Transverse colon (tissue), 4 donors: ENCODE measurements at regions not wholly inside any gene's neighbourhood (a gene's known extent, or its start where the extent isn't known, plus 50 kb on each side); places are given as distances from the start of the nearest gene placed in this dataset.

ENCODE experiments used
- DNase-seq: peaks from one replicate; pipeline ENCODE4 v3.0.0-alpha.2; 2019
- H3K27ac ChIP-seq, 4 donors: fragments of 200-600 bp; sonication (generic); 2 replicates each; pipeline ENCODE4 v1.5.1; 2016 to 2018; ENCODE audit warnings: inconsistent platforms in 4 of 4
- H3K27me3 ChIP-seq: fragments of 200-600 bp; sonication (generic); 2 replicates; pipeline ENCODE4 v1.5.1; 2017; ENCODE audit warnings: inconsistent platforms
- H3K36me3 ChIP-seq, 4 donors: fragments of 200-600 bp; sonication (generic); 2 replicates each; pipeline ENCODE4 v1.5.1; 2017 to 2019; ENCODE audit warnings: inconsistent platforms in 4 of 4
- H3K4me1 ChIP-seq, 4 donors: fragments of 200-600 bp; sonication (generic); 2 replicates each; pipeline ENCODE4 v1.5.1; 2017 to 2020; ENCODE audit warnings: inconsistent platforms in 4 of 4
- H3K4me3 ChIP-seq, 4 donors: fragments of 200-600 bp; sonication (generic); 1 replicate in 1 of 4; 2 replicates in 3 of 4; pipeline versions ENCODE4 v1.5.1 to v1.6.1; 2017 to 2019; ENCODE audit warnings: inconsistent platforms in 4 of 4
- H3K9me3 ChIP-seq, 2 donors: fragments of 200-600 bp; sonication (generic); 2 replicates each; pipeline ENCODE4 v1.5.1; 2017 to 2019; ENCODE audit warnings: inconsistent platforms in 2 of 2
- EP300 ChIP-seq: sonication (generic); formaldehyde crosslinking; IDR thresholded peaks from one replicate; pipeline ENCODE4 v1.6.1; 2017; ENCODE audit warnings: antibody characterized with exemption, low read depth
- POLR2A ChIP-seq: fragments of 450-650 bp; IDR thresholded peaks from one replicate; pipeline ENCODE4 v1.6.1; 2016; ENCODE audit warnings: antibody characterized with exemption, mild to moderate bottlenecking, moderate library complexity
- POLR2AphosphoS5 ChIP-seq, 3 donors: sonication (generic); formaldehyde crosslinking; IDR thresholded peaks; one replicate each; pipeline ENCODE4 v1.6.1; 2016; ENCODE audit warnings: antibody characterized with exemption in 3 of 3
- WGBS, 2 donors: methylation state at CpG; one replicate each; pipeline ENCODE4 v1.1.5; 2018; ENCODE audit warnings: low coverage in 1 of 2; 5-methylcytosine and 5-hydroxymethylcytosine counted together
- in situ Hi-C, 4 donors: fragments of 200-750 bp; cut with MboI; loops; one replicate each; pipeline versions ENCODE4 v1.15.0 to v1.15.1; 2017; ENCODE audit warnings: low sequenced_read_pairs in 3 of 4, low pct_ligation_motif_present in 1 of 4, low pct_unique_long_range_greater_than_20kb in 1 of 4
- intact Hi-C: fragments of 100-400 bp; cut with DNase I; formaldehyde crosslinking; loops from one replicate; pipeline ENCODE4 v1.15.1; 2023; ENCODE audit warnings: low total_unique reads
- TF ChIP-seq, protein P1 (sequence below), 5 experiments: fragments of 200-600 bp in 3 of 5; fragments of 450-650 bp in 2 of 5; sonication (generic) in 3 of 5; IDR thresholded peaks; 1 replicate in 2 of 5; 2 replicates in 3 of 5; pipeline ENCODE4 v1.5.1; 2016 to 2017; ENCODE audit warnings: antibody characterized with exemption in 5 of 5, inconsistent platforms in 3 of 5, mild to moderate bottlenecking in 2 of 5, moderate library complexity in 1 of 5

DNA sequence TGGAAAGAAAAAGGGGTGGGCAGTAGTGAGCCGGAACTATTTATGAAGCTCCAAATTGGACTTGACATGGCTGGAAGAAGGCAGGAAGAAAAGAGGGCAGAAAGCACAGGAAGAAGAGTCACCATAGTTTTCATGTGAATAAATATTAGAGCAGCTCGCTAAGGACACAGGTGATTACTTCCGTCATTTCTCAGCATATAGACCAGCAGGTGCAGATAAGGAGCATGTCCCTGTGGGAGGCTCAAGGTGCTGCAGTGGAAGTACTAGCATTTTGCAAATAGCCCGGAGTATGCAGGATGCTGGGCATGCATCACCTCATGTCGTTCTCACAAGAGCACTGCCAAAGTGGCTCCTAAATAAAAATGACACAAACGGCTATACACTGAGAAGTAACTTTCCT, 71.3 kb upstream of the HTR4 start:
- Histone ChIP-seq H3K27me3 (no peaks in the 10 kb centered on the region), H3K4me1 (peaks cover 0 to 9% (median 1%) of the 10 kb centered on the region in 4 donors), H3K9me3 (no peaks in the 10 kb centered on the region), H3K27ac (no peak overlapping the region), H3K4me3 (no peak overlapping the region), H3K36me3 (no peaks in the 10 kb centered on the region)
- in situ Hi-C loops (loop anchor here in 3 of 4 donors (5.0 to 25.0 kb wide), 6 partner anchors 278 to 541 kb away; no protein-coding TSS in a partner anchor), intact Hi-C loops (loop anchor here (2.0 kb wide), 1 partner anchor 155 kb away; no protein-coding TSS in a partner anchor)
- no peak for TF ChIP-seq POLR2AphosphoS5 (IDR thresholded peaks at IDR 0.05)
- no peak for TF ChIP-seq EP300
- TF ChIP-seq, protein P1, sequence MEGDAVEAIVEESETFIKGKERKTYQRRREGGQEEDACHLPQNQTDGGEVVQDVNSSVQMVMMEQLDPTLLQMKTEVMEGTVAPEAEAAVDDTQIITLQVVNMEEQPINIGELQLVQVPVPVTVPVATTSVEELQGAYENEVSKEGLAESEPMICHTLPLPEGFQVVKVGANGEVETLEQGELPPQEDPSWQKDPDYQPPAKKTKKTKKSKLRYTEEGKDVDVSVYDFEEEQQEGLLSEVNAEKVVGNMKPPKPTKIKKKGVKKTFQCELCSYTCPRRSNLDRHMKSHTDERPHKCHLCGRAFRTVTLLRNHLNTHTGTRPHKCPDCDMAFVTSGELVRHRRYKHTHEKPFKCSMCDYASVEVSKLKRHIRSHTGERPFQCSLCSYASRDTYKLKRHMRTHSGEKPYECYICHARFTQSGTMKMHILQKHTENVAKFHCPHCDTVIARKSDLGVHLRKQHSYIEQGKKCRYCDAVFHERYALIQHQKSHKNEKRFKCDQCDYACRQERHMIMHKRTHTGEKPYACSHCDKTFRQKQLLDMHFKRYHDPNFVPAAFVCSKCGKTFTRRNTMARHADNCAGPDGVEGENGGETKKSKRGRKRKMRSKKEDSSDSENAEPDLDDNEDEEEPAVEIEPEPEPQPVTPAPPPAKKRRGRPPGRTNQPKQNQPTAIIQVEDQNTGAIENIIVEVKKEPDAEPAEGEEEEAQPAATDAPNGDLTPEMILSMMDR (IDR thresholded peaks at IDR 0.05), result no peak
- TF ChIP-seq POLR2A, result no peak
- DNase-seq, result no peak
- 38 to 53% methylated on average over 6 of the region's 6 CpGs for WGBS, 2 donors

DNA sequence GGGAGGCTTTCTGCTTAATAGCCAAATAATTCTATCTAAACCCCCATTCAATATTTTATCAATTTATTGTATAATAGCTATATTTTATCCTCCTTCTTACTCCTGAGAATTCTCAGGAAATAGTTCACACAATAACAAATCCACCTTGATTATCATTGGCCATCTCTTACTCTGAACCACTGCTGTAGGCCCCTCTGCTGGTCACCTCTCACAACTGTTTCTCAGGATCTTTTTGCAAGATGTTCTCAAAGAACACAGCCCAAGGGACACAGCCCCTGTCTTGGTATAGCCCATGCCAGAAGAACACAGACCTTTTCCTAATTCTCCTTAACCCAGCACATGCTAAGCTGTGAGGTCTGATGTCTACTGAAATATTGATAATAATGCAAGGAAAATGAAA, 74.9 kb upstream of the HTR4 start:
- peak; percentile 15 for DNase-seq
- H3K9me3 ChIP-seq, result no peaks in the 10 kb centered on the region
- H3K27me3 ChIP-seq, result no peaks in the 10 kb centered on the region
- intact Hi-C loops, result no loop called here
- H3K4me3 ChIP-seq, result no peak overlapping the region
- no peaks in the 10 kb centered on the region for H3K36me3 ChIP-seq
- no peak overlapping the region for H3K27ac ChIP-seq
- peaks cover 0 to 9% (median 2%) of the 10 kb centered on the region in 4 donors for H3K4me1 ChIP-seq
- TF ChIP-seq, protein P1 (IDR thresholded peaks at IDR 0.05), result peak in 4 of 5 experiments; percentile 23 to 43 (median 34)
- TF ChIP-seq POLR2AphosphoS5 (IDR thresholded peaks at IDR 0.05) (no peak), POLR2A (no peak)
- in situ Hi-C loops, result loop anchor here in 3 of 4 donors (5.0 to 25.0 kb wide), 6 partner anchors 282 to 544 kb away; no protein-coding TSS in a partner anchor

DNA sequence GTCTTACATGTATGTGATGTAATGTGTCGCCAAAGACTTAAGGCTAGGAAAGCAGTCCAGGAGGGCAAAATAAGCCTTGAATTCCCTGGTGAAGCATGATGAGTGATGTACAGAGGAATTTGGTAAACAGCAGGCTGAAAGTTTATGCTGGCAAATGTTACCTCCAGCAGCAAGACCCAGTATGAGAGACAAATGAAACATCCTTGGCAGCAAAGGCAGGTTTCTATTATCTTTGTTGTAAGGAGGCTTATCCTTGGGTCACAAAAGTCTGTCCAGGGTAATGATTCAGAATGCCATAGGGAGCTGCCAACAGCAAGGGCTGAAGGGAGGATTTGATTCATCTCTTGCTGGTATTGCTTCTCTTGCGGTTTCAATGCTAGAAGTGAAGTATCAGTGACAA, 75.9 kb upstream of the HTR4 start:
- WGBS, 2 donors, result 63 to 70% methylated on average over 1 to 2 of the region's 2 CpGs
- H3K9me3 ChIP-seq, result no peaks in the 10 kb centered on the region
- in situ Hi-C loops, result loop anchor here (10.0 to 25.0 kb wide), 8 partner anchors 265 to 543 kb away; no protein-coding TSS in a partner anchor
- H3K4me1 ChIP-seq, result peaks cover 0 to 9% (median 2%) of the 10 kb centered on the region in 4 donors
- H3K27ac ChIP-seq, result peak overlapping the region in 2 of 4 donors; percentile 11 to 18
- intact Hi-C loops, result loop anchor here (2.0 to 10.0 kb wide), 4 partner anchors 275 to 555 kb away; no protein-coding TSS in a partner anchor
- H3K27me3 ChIP-seq, result no peaks in the 10 kb centered on the region
- DNase-seq, result no peak
- no peak overlapping the region for H3K4me3 ChIP-seq
- no peaks in the 10 kb centered on the region for H3K36me3 ChIP-seq
- TF ChIP-seq POLR2AphosphoS5 (IDR thresholded peaks at IDR 0.05) (no peak), EP300 (no peak), POLR2A (no peak)
- TF ChIP-seq, protein P1 (IDR thresholded peaks at IDR 0.05), result no peak

DNA sequence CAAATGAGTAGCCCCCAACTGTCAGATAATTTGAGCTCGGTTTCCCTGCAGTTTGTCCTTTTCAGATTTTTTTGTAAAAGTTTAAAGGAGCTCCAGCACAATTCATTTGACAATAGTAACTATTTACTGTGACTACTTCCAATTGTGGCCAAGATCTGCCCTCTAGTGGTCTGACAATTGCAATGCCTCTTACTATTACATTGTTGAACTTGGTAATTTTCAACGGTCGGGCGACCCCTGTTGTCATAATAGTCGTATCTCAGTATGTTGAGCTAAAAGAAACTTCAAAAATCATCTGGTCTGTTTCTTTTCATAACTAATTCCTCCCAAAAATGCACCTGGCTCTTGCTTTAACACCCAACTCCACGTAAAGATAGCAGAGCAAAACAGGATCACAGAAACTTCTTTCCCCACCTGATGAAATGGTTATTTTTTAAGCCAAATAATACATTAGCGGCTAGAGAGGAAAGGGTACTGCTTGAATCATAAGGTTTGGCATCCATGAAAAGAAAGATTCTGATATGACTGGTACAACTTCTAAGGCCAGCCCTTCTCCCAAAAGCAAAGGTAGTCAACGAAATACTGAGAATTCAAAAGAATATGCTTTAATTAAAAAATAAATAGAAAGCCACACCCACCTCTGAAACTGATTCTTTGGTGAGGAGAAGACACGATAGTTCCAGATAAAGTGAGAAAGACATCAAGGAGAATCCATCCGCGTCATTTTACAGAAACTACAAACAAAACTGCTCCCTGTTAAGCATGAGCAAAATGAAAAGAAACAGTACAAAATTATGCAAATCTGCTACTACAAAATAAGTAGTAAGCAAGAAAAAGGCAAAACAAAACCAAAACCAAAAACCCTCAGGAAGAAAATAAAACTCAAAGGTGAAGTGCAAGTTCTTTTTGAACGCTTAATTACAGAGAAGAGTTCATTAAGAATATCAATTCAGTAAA, 76.9 kb upstream of the HTR4 start:
- Histone ChIP-seq H3K4me1 (peaks cover 0 to 9% (median 2%) of the 10 kb centered on the region in 4 donors), H3K27me3 (no peaks in the 10 kb centered on the region), H3K9me3 (no peaks in the 10 kb centered on the region), H3K27ac (peak overlapping the region in 1 of 4 donors; percentile 31), H3K36me3 (no peaks in the 10 kb centered on the region), H3K4me3 (no peak overlapping the region)
- 22 to 24% methylated on average over 11 to 12 of the region's 12 CpGs for WGBS, 2 donors
- in situ Hi-C loops, result loop anchor here (10.0 to 25.0 kb wide), 8 partner anchors 264 to 544 kb away; no protein-coding TSS in a partner anchor
- TF ChIP-seq, protein P1 (IDR thresholded peaks at IDR 0.05), result peak; percentile 89 to 97 (median 91)
- TF ChIP-seq EP300, result no peak
- TF ChIP-seq POLR2AphosphoS5 (IDR thresholded peaks at IDR 0.05), result no peak
- intact Hi-C loops, result loop anchor here (2.0 to 10.0 kb wide), 4 partner anchors 274 to 556 kb away; no protein-coding TSS in a partner anchor
- DNase-seq, result peak; percentile 79
